HepG2 (cell line): ENCODE measurements at regions not wholly inside any gene's neighbourhood (a gene's known extent, or its start where the extent isn't known, plus 50 kb on each side); places are given as distances from the start of the nearest gene placed in this dataset.

Experiments
- KLF12 ChIP-seq: sonication (generic); formaldehyde crosslinking; IDR thresholded peaks from 2 replicates; pipeline ENCODE4 v1.4.0; 2020; ENCODE audit warnings: missing genetic modification reagents, borderline replicate concordance
- MEIS2 ChIP-seq: sonication (generic); formaldehyde crosslinking; IDR thresholded peaks from 2 replicates; pipeline ENCODE4 v1.9.0; 2021; ENCODE audit warnings: mild to moderate bottlenecking, missing genetic modification reagents
- MIER2 ChIP-seq: IDR thresholded peaks from 2 replicates; pipeline ENCODE4 v1.6.1; 2016; ENCODE audit warnings: missing biosample characterization, missing genetic modification reagents
- PHF21A ChIP-seq: sonication (generic); formaldehyde crosslinking; IDR thresholded peaks from 2 replicates; pipeline ENCODE4 v1.5.0; 2020; ENCODE audit warnings: mild to moderate bottlenecking, missing genetic modification reagents
- SNAI1 ChIP-seq: sonication (generic); formaldehyde crosslinking; IDR thresholded peaks from 2 replicates; pipeline ENCODE4 v1.5.0; 2020; ENCODE audit warnings: mild to moderate bottlenecking, missing genetic modification reagents, borderline replicate concordance
- ZBTB3 ChIP-seq: sonication (generic); formaldehyde crosslinking; IDR thresholded peaks from 2 replicates; pipeline ENCODE4 v1.4.0; 2020; ENCODE audit warnings: low read depth, mild to moderate bottlenecking, moderate library complexity, missing genetic modification reagents, borderline replicate concordance
- ZFP37 ChIP-seq: sonication (generic); formaldehyde crosslinking; IDR thresholded peaks from 2 replicates; pipeline ENCODE4 v1.4.0; 2020; ENCODE audit warnings: missing genetic modification reagents, borderline replicate concordance
- ZFP90 ChIP-seq: sonication (generic); formaldehyde crosslinking; IDR thresholded peaks from 2 replicates; pipeline ENCODE4 v1.8.0; 2022; ENCODE audit warnings: missing genetic modification reagents, mild to moderate bottlenecking, inconsistent platforms, borderline replicate concordance
- ZNF318 ChIP-seq: sonication (generic); formaldehyde crosslinking; IDR thresholded peaks from 2 replicates; pipeline ENCODE4 v1.4.0; 2020; ENCODE audit warnings: mild to moderate bottlenecking, missing genetic modification reagents
- TF ChIP-seq, protein P1 (sequence below): sonication (generic); formaldehyde crosslinking; IDR thresholded peaks from 2 replicates; pipeline ENCODE4 v1.4.0; 2020; ENCODE audit warnings: missing genetic modification reagents
- TF ChIP-seq, protein P2 (sequence below): sonication (generic); formaldehyde crosslinking; IDR thresholded peaks from 2 replicates; pipeline ENCODE4 v1.4.0; 2020; ENCODE audit warnings: missing genetic modification reagents, mild to moderate bottlenecking, borderline replicate concordance

DNA sequence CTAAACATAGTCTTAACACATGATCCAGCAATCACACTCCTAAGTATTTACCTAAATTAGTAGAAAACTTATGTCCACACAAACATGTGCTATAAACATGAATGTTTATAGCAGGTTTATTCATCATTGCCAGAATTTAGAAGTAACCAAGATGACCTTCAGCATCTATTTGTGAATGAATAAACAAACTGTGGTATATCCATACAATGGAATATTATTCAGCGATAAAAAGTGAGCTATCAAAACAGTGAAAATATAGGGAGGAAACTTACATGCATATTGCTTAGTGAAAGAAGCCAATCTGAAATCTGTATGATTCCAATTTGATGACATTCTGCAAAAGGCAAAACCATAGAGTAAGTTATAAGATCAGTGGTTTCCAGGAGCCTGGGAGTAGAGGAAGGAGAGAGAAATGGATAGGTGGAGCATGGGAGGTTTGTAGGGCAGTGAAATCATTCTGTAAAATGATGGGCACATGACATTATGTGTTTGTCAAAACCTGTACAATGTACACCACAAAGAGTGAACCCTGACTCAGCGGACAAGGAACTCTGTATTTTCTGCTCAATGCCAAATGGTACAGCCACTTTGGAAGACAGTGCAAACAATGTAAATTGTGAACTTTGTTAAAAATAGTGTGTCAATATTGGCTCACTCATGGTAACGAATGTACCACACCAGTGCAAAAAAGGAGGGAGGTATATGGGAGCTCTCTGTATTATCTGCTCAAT, 61.9 kb upstream of the IGFBP2 start (continued):
- TF ChIP-seq, protein P1, sequence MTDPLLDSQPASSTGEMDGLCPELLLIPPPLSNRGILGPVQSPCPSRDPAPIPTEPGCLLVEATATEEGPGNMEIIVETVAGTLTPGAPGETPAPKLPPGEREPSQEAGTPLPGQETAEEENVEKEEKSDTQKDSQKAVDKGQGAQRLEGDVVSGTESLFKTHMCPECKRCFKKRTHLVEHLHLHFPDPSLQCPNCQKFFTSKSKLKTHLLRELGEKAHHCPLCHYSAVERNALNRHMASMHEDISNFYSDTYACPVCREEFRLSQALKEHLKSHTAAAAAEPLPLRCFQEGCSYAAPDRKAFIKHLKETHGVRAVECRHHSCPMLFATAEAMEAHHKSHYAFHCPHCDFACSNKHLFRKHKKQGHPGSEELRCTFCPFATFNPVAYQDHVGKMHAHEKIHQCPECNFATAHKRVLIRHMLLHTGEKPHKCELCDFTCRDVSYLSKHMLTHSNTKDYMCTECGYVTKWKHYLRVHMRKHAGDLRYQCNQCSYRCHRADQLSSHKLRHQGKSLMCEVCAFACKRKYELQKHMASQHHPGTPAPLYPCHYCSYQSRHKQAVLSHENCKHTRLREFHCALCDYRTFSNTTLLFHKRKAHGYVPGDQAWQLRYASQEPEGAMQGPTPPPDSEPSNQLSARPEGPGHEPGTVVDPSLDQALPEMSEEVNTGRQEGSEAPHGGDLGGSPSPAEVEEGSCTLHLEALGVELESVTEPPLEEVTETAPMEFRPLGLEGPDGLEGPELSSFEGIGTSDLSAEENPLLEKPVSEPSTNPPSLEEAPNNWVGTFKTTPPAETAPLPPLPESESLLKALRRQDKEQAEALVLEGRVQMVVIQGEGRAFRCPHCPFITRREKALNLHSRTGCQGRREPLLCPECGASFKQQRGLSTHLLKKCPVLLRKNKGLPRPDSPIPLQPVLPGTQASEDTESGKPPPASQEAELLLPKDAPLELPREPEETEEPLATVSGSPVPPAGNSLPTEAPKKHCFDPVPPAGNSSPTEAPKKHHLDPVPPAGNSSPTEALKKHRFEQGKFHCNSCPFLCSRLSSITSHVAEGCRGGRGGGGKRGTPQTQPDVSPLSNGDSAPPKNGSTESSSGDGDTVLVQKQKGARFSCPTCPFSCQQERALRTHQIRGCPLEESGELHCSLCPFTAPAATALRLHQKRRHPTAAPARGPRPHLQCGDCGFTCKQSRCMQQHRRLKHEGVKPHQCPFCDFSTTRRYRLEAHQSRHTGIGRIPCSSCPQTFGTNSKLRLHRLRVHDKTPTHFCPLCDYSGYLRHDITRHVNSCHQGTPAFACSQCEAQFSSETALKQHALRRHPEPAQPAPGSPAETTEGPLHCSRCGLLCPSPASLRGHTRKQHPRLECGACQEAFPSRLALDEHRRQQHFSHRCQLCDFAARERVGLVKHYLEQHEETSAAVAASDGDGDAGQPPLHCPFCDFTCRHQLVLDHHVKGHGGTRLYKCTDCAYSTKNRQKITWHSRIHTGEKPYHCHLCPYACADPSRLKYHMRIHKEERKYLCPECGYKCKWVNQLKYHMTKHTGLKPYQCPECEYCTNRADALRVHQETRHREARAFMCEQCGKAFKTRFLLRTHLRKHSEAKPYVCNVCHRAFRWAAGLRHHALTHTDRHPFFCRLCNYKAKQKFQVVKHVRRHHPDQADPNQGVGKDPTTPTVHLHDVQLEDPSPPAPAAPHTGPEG (CRISPR knock-in tag): no peak
- peak; percentile 91 for TF ChIP-seq MEIS2 (CRISPR knock-in tag)
- TF ChIP-seq SNAI1 (CRISPR knock-in tag): no peak
- TF ChIP-seq KLF12 (CRISPR knock-in tag): 0 out of 2 replicates have a peak, but pooled peaks have one; percentile 52
- peak; percentile 80; the same call in 1 of the 2 replicates for TF ChIP-seq MIER2 (CRISPR knock-in tag)
- TF ChIP-seq PHF21A (CRISPR knock-in tag): peak; percentile 88
- TF ChIP-seq ZNF318 (CRISPR knock-in tag): no peak
- TF ChIP-seq, protein P2, sequence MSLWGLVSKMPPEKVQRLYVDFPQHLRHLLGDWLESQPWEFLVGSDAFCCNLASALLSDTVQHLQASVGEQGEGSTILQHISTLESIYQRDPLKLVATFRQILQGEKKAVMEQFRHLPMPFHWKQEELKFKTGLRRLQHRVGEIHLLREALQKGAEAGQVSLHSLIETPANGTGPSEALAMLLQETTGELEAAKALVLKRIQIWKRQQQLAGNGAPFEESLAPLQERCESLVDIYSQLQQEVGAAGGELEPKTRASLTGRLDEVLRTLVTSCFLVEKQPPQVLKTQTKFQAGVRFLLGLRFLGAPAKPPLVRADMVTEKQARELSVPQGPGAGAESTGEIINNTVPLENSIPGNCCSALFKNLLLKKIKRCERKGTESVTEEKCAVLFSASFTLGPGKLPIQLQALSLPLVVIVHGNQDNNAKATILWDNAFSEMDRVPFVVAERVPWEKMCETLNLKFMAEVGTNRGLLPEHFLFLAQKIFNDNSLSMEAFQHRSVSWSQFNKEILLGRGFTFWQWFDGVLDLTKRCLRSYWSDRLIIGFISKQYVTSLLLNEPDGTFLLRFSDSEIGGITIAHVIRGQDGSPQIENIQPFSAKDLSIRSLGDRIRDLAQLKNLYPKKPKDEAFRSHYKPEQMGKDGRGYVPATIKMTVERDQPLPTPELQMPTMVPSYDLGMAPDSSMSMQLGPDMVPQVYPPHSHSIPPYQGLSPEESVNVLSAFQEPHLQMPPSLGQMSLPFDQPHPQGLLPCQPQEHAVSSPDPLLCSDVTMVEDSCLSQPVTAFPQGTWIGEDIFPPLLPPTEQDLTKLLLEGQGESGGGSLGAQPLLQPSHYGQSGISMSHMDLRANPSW (CRISPR knock-in tag): no peak
- no peak for TF ChIP-seq ZBTB3
- TF ChIP-seq ZFP90: peak; percentile 46; the same call in 1 of the 2 replicates
- 0 out of 2 replicates have a peak, but pooled peaks have one; percentile 31 for TF ChIP-seq ZFP37 (CRISPR knock-in tag)
